KOPT-K1 (cell line): ENCODE measurements at regions not wholly inside any gene's neighbourhood (a gene's known extent, or its start where the extent isn't known, plus 50 kb on each side); places are given as distances from the start of the nearest gene placed in this dataset.
"Not testable (repeated sequence)": the region's sequence is repeated elsewhere in the genome, so short reads cannot be mapped to it uniquely, and the experiment has no call there.

ENCODE experiments used
- H3K27ac ChIP-seq: fragments of 200-600 bp; sonication (generic); 2 replicates; pipeline ENCODE4 v1.5.1; 2016; ENCODE audit warnings: antibody characterized with exemption, mild to moderate bottlenecking, low read depth, low read length; ENCODE audit not compliant: poor library complexity, severe bottlenecking
- H3K36me3 ChIP-seq: fragments of 200-600 bp; sonication (generic); 2 replicates; pipeline ENCODE4 v1.5.1; 2017; ENCODE audit warnings: antibody characterized with exemption, mild to moderate bottlenecking, low read length, moderate library complexity; ENCODE audit not compliant: insufficient read depth
- H3K9me3 ChIP-seq: fragments of 200-600 bp; sonication (generic); 2 replicates; pipeline ENCODE4 v1.5.1; 2017; ENCODE audit warnings: antibody characterized with exemption, low read length, mild to moderate bottlenecking; ENCODE audit not compliant: insufficient read depth, poor library complexity, severe bottlenecking

DNA sequence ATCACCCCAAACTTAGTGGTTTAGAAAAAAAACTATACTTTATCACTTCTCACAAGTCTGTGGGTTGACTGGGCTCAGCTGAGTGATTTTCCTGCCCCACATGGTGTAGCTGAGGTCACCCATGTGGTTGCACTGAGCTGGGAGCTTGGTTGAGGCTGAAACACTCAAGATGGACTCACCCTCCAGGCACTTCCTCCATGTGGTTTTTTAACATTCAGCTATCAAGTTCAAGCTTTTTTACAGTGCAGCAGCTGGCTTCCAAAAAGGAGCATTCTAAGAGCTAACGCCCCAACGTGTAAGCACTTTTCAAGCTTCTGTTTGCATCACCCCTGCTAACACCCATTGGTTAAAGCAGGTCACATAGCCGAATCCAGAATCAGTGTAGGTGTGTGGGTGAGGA is 105.9 kb upstream of the CREB1 start:
- Histone ChIP-seq H3K27ac (no peak overlapping the region), H3K36me3 (no peaks in the 10 kb centered on the region), H3K9me3 (no peaks in the 10 kb centered on the region)

DNA sequence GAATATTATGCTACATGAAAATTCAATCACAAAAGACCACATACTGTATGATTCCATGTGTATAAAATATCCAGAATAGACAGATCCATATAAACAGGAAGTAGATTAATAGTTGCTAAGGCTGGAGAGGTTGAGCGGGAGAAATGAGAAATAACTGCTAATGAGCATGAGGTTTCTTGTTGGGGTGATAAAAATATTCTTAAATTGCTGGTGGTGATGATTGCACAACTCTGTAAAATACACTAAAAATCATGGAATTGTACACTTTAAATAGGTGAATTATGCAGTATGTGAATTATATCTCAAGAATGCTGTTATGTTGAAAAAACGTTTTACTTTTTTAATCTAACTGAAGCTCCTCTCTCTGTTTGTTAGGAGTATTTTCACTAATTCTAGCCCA is 101.8 kb upstream of the CREB1 start:
- H3K27ac ChIP-seq = no peak overlapping the region
- H3K9me3 ChIP-seq = no peaks in the 10 kb centered on the region
- no peaks in the 10 kb centered on the region for H3K36me3 ChIP-seq

DNA sequence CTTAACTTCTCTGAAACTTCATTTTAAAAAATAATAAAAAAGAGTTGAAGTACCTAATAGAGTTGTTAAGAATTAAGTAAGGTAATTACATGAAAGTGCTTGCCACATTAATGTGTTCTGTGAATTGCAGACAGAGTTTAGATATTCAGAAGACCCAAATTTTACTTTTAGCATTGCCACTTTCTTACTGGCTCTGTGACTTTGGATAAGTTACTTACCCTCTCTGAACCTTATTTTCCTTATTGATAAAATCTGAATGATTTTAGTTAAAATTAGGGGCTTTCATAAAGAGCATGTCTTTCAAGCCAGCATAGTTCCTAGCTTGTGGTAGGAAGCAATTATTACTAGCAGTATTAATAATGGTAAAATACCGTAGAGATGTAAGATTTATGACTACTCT is 101.2 kb upstream of the CREB1 start:
- H3K9me3 ChIP-seq = no peaks in the 10 kb centered on the region
- H3K27ac ChIP-seq = no peak overlapping the region
- no peaks in the 10 kb centered on the region for H3K36me3 ChIP-seq

DNA sequence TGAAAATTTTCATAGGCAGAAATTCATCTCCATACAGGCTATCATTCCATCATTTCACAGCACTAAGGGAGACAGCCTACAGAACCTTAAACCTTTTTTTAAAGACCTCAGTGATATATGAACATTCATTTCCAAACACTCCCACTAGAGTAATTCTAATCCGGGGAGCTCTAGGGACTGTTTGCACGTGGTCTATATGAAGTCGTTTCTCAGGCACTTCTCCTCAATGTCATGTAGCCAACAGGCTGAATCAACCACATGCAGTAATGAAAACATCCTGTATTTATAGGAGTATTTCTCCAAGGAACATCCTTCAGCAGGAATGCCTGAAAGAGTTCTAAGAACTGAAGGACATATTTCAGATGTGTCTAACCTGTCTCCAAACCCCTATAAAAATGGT is 97.3 kb upstream of the CREB1 start:
- H3K9me3 ChIP-seq = no peaks in the 10 kb centered on the region

DNA sequence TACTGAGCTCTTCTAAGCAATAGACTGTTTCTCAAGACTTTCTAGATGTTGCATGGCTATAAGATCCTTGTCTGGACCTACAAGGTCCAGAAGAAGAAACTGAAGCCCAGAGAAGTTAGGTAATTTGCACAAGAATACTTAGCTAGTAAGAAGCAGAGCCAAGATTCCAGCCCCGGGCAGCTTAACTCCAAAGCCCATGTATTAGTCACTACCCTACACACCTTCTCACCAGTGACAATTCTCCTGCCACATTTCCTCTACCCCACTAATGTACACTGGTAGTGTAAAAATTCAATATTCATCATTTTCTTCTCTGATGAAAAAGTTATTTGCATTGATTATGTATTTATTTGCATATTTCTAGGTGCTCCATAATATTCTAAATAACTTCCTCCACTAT is 95.5 kb upstream of the CREB1 start:
- Histone ChIP-seq H3K9me3 (no peaks in the 10 kb centered on the region), H3K27ac (no peak overlapping the region), H3K36me3 (no peaks in the 10 kb centered on the region)

More for the DNA sequence above, 97.3 kb upstream of the CREB1 start:
- Histone ChIP-seq H3K36me3 (no peaks in the 10 kb centered on the region), H3K27ac (no peak overlapping the region)

DNA sequence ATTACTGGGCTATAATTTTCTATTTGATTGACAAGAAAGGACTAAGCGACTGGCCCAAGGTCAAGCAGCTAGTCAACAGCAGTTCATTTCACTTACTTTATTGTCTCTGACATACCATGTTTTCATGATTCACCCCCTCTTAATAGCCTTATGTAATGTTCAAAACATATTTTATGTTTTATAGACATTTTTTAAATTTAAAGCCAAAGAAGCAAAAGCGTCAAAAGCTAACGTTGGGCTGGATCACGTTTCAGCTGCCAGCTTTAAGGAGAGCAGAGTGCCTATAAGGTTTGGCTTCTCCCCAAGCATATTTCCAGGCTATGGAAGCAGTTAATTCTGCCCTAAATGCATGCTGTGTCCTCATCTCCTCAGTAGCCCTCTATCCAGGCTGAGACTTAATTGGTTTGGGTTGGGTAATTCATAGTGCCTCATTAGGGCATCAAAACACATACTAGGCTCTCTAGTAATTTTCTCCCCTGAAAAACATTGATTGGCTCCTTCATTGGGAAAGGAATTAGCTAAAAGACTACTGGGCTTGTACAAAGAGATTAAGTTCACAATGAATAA is 94.8 kb upstream of the CREB1 start:
- H3K36me3 ChIP-seq = no peaks in the 10 kb centered on the region
- no peak overlapping the region for H3K27ac ChIP-seq
- H3K9me3 ChIP-seq = no peaks in the 10 kb centered on the region

DNA sequence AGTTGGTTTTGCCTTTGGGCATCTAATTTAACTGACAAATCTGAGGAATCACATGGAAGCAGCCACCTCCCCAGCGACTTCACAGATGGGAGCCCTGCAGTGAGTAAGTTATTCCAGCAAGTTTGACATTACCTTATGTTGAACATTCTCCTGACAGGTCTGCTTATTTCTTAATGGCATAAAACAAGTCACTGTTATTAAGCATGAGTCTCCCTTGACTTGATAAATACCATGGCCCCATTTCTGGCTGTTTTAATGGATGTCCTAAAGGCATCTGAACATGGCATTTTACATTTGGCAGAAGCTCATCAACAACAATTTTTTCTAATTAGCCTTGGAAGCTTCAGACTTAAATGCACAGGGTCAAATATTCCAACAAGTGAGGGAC is 92.6 kb upstream of the CREB1 start:
- no peaks in the 10 kb centered on the region for H3K36me3 ChIP-seq
- H3K27ac ChIP-seq = no peak overlapping the region
- H3K9me3 ChIP-seq = no peaks in the 10 kb centered on the region

DNA sequence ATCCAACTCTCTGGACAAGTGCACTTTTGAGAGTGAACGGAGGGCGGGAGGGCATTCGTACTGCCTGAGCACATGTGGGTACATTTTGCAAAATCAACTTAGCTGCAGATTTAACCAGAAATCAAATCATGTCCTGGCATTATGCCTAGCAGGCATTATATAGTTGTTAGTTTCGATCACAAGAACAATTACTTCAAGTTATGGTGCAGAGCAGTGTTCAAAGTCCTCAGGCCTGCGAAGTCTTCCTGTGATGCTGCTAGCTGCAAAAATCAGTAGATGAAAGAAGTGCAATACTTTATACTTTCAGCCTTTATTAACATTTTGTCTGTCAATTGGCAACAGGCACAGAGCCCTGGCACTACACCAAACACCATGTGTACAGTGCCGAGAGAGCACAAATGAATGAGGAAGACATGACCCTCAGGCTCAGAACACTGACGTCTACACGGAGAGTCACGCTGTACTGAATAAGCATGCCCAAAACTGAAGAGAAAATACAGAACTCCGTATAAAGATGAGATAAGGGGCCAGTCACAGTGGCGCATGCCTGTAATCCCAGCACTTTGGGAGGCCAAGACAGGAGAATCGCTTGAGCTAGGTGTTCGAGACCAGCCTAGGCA is 92.1 kb upstream of the CREB1 start:
- Histone ChIP-seq H3K9me3 (no peaks in the 10 kb centered on the region), H3K36me3 (no peaks in the 10 kb centered on the region), H3K27ac (no peak overlapping the region)

DNA sequence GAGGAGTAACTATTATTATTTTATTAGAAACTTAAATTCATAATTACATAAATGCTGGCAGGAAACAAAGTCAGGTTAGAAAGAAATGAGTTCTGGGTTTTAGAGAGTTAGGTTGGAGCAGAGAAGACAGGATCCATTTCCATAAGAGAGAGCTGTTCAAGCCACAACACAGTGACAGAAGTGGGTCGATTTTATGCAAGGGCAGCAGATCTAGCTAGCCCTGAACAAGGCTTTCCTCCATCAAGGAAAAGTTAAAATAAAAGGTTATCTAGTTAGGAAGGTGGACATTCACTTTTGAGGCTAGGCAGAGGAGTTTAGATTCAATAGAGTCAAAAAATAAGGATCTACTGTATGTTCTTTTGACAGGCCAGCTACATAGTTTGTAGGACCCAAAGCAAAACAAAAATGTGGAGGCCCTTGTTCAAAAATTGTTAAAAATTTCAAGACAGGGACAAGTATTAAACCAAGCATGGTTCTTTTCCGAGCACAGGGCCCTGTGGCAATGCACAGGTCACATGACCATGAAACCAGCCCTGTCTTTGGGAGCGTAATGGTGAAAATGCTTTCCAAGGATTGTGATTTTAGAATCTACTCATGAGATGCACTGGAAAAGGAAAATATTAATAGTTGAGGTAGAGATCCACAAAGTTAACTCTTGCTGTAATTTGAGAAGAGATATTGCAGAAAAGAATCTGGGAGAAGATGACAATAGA is 91.2 kb upstream of the CREB1 start:
- Histone ChIP-seq H3K9me3 (no peaks in the 10 kb centered on the region), H3K27ac (no peak overlapping the region), H3K36me3 (no peaks in the 10 kb centered on the region)

DNA sequence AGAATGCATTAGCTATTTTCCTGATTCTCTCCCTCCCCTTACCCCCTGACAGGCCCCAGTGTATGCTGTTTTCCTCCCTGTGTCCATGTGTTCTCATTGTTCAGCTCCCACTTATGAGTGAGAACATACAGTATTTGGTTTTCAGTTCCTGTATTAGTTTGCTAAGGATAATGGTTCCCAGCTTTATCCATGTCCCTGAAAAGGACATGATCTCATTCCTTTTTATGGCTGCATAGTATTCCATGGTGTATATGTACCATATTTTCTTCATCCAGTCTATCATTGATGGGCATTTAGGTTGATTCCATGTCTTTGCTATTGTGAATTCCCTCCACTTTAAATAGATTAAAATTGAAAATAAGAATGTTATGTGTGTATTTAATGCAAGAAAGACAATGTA is 89.9 kb upstream of the CREB1 start:
- H3K36me3 ChIP-seq, H3K9me3 ChIP-seq, H3K27ac ChIP-seq: not testable (repeated sequence)

DNA sequence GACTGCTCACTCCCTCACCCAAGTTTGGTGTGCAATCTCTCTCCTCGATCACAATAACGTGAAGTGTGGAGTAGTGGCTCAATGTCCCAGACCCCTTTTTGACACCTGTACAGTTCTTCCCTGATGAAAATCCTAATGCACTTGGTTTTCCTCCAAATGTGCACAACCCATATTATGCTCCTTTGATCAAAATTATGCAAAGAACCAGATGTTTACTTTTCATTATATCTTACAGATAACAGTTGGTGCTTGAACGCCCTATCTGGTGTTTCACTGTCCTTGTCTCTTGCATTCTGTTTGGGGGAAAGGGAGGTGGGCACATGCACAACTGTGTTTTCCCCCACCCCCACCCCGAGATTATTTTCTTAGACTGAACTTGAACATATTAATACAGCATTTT is 85.0 kb upstream of the CREB1 start:
- Histone ChIP-seq H3K9me3 (no peaks in the 10 kb centered on the region), H3K36me3 (no peaks in the 10 kb centered on the region), H3K27ac (no peak overlapping the region)

DNA sequence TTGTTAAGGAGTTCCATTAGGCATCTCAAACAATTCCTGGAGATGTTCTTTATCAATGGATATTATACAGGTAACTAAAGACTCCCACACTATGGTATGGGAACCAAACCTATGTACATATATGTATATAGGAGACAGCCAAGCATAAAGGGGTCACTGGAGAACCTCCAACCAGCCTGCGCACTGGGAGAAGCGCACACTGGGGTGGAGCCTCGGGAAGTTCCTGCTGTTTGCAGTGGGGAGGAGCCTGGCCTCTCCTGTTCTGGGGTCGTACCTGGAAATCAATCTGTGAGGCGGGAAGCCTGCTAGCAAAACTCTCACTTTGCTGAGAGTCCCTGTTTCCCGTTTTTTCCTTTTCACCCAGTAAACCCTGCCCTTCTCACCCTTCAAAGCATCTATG is 83.1 kb upstream of the CREB1 start:
- Histone ChIP-seq H3K9me3 (no peaks in the 10 kb centered on the region), H3K27ac (no peak overlapping the region), H3K36me3 (no peaks in the 10 kb centered on the region)

DNA sequence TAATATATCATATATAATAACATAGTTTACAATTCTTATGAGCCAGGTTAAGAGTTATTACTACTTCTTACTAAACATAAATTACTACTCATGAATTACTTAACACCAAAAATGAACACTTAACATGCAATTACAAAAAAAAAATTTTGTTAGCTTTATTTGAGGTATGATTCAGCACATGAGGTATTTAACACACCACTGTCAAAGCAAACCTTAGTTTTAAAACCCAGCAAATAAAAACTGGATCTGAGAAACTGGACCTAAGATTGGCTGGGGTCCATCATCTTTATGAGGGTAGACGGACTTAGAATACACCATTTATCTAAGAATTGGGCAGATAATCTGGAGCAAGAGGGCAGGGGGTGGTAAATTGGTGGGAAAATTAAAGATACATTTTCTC is 81.8 kb upstream of the CREB1 start:
- Histone ChIP-seq H3K27ac (no peak overlapping the region), H3K36me3 (no peaks in the 10 kb centered on the region), H3K9me3 (no peaks in the 10 kb centered on the region)

DNA sequence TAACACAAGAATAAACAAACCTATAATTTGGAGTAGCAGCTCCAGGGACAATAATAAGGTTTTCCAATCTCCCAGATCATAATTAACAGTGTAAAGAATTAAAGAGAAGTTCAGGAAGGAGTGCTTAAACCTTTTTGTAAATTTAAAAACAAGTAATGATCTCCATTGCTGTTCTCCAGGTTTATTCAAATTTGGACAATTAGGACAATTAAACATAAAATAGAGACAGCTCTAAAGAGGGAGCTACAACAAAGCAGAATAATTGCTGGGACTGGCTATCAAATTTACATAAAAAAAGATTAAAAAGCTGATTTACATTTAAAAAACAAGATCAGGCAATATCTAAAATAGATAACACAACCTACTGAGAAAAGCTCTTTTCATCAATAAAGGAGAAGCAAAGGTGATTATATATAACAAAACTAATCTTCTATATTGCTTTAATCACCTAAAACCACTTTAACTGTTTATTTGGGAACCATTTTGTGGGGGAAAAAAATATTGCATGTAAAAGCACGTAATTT is 80.1 kb upstream of the CREB1 start:
- Histone ChIP-seq H3K36me3 (no peaks in the 10 kb centered on the region), H3K27ac (no peak overlapping the region), H3K9me3 (no peaks in the 10 kb centered on the region)

DNA sequence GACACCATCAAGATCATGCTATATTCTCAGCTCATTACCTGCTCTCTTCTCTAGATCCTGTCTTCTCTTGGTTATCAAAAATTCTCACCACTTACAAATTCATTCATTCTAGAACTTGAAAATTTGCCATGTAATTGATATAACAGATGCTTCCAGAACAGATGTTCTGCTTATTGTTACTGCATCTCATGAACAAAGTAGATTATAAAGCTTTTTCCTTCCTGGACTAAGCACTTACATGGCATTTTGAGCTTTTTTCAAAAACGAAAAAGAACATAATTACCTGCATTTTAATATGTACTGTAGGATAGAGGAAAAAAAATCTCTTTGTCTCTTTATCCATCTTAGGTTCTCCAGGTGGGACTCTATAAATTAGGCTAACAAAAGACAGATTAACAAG is 79.6 kb upstream of the CREB1 start:
- H3K27ac ChIP-seq = no peak overlapping the region
- no peaks in the 10 kb centered on the region for H3K9me3 ChIP-seq
- no peaks in the 10 kb centered on the region for H3K36me3 ChIP-seq

DNA sequence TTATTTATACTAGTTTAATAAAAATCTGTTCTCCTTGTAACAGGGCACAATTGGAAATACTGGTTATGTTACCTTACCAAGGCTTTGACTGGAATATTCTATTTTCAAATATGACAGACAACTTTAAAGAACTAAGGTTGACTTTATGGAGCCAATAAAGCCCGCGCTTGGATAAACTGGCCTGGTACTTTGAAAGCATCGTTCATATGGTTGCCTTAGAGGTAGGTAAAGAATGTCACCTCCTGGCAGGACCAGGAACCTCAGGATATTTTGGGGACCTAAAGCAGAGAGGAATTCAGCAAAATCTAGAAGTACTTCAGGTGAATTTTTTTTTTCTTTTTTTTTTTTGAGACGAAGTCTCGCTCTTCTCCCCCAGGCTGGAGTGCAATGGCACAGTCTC is 71.2 kb upstream of the CREB1 start:
- Histone ChIP-seq H3K27ac (no peak overlapping the region), H3K9me3 (no peaks in the 10 kb centered on the region), H3K36me3 (no peaks in the 10 kb centered on the region)
